ENCODE measurements at regions not wholly inside any gene's neighbourhood (a gene's known extent, or its start where the extent isn't known, plus 50 kb on each side); places are given as distances from the start of the nearest gene placed in this dataset.

DNA sequence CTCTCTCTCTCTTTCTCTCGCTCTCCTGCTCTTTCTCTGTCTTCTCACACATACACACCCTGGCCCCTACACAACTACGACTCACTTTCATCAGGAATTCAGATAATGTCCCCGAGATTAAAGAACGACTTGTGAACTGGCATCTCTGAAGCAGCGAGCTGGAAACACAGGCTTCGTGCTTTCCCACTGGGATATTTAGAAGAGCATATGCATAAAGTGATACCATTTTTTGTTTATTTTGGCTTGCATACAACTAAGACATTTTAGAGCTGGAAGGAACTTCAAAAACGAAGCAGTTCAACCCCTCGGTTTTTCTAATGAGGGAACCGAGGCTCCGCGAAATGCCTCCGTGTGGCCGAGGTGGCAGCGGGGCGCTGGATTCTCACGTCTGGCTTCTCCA lies 88.6 kb downstream of the ZBTB18 start:
- TF ChIP-seq, protein P1, sequence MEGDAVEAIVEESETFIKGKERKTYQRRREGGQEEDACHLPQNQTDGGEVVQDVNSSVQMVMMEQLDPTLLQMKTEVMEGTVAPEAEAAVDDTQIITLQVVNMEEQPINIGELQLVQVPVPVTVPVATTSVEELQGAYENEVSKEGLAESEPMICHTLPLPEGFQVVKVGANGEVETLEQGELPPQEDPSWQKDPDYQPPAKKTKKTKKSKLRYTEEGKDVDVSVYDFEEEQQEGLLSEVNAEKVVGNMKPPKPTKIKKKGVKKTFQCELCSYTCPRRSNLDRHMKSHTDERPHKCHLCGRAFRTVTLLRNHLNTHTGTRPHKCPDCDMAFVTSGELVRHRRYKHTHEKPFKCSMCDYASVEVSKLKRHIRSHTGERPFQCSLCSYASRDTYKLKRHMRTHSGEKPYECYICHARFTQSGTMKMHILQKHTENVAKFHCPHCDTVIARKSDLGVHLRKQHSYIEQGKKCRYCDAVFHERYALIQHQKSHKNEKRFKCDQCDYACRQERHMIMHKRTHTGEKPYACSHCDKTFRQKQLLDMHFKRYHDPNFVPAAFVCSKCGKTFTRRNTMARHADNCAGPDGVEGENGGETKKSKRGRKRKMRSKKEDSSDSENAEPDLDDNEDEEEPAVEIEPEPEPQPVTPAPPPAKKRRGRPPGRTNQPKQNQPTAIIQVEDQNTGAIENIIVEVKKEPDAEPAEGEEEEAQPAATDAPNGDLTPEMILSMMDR (conservative IDR thresholded peaks at IDR 0.05; ENCODE audit: low read depth, low read length), result no peak
- no peaks in the 10 kb centered on the region for H3K79me2 ChIP-seq (ENCODE audit: insufficient read depth, low read depth)
- H3K4me2 ChIP-seq, result no peak overlapping the region
- H3K27ac ChIP-seq, result no peak overlapping the region
- H2AFZ ChIP-seq (ENCODE audit: low read depth), result no peak overlapping the region
- H4K20me1 ChIP-seq (ENCODE audit: insufficient read depth), result no peaks in the 10 kb centered on the region
- H3K4me1 ChIP-seq (ENCODE audit: low read depth, poor library complexity, severe bottlenecking), result no peaks in the 10 kb centered on the region
- no peaks in the 10 kb centered on the region for H3K36me3 ChIP-seq (ENCODE audit: insufficient read depth)
- no peak overlapping the region for H3K9ac ChIP-seq
- H3K4me3 ChIP-seq (IDR thresholded peaks at IDR 0.05; ENCODE audit: insufficient read depth, low read depth, low read length), result no peak overlapping the region
- no peaks in the 10 kb centered on the region for H3K27me3 ChIP-seq (ENCODE audit: insufficient read depth, low read depth)

DNA sequence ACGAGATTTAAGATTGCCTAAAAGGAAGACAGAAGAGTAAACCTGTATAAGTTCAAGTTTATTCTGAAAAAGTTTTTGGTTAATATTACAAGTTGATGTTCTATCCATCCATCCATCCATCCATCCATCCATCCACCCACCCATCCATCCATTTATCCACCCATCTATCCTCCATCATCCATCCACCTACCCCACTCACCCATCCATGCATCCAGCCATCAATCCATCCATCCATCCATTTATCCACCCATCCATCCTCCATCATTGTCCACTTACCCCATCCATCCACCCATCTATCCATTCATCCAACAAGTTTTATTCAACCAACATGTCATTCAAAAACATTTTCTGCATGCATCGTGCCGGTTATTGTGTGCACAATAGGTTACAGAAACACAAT lies 89.3 kb downstream of the ZBTB18 start:
- TF ChIP-seq, protein P1 (conservative IDR thresholded peaks at IDR 0.05; ENCODE audit: low read depth, low read length), result no peak
- H2AFZ ChIP-seq (ENCODE audit: low read depth), result no peak overlapping the region
- H3K36me3 ChIP-seq (ENCODE audit: insufficient read depth), result no peaks in the 10 kb centered on the region
- no peak overlapping the region for H3K4me2 ChIP-seq
- H3K27me3 ChIP-seq (ENCODE audit: insufficient read depth, low read depth), result no peaks in the 10 kb centered on the region
- H3K4me3 ChIP-seq (IDR thresholded peaks at IDR 0.05; ENCODE audit: insufficient read depth, low read depth, low read length), result no peak overlapping the region
- H4K20me1 ChIP-seq (ENCODE audit: insufficient read depth), result no peaks in the 10 kb centered on the region
- H3K4me1 ChIP-seq (ENCODE audit: low read depth, poor library complexity, severe bottlenecking), result no peaks in the 10 kb centered on the region
- H3K79me2 ChIP-seq (ENCODE audit: insufficient read depth, low read depth), result no peaks in the 10 kb centered on the region
- H3K9ac ChIP-seq, result no peak overlapping the region
- no peak overlapping the region for H3K27ac ChIP-seq

DNA sequence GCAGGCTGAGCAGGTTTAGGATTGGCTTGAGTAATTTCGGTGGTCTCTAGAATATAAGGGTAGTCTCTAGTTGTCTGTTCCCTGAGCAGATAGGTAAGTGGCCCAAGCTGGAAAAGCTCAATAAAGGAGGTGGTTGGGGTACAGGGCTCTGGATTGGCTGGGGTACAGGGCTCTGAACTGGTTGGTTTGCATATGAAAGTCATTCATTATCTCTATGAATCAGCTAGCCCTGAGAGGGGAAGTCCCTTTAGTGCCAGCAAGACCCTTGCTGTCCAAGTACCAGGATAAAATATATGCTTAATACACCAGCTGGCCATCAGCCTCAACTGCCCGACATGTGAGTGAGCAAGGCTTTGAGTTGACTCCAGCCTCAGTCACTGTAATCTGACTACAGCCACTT lies 93.0 kb downstream of the ZBTB18 start:
- no peaks in the 10 kb centered on the region for H3K36me3 ChIP-seq (ENCODE audit: insufficient read depth)
- H3K27ac ChIP-seq, result no peak overlapping the region
- H2AFZ ChIP-seq (ENCODE audit: low read depth), result no peak overlapping the region

DNA sequence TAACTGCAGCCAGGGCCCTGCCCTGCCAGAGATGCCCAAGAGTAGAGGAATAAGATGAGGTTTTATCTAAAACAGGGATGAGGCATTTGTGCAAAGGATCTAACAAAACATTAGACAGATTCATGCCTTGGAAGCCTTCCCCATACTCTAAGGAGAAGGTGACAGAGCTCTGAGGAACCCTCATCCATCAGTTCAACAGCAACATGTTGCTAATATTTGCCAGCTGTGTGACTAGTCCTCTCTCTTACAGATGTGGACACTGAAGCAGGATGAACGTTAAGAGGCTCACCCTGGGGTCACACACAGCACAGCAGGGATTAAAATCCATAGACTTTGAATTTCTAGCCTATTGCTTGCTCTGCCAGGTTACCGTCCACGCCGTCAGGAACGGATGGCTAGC lies 99.0 kb downstream of the ZBTB18 start:
- no peak overlapping the region for H3K27ac ChIP-seq
- H3K36me3 ChIP-seq (ENCODE audit: insufficient read depth), result no peaks in the 10 kb centered on the region
- H3K27me3 ChIP-seq (ENCODE audit: insufficient read depth, low read depth), result no peaks in the 10 kb centered on the region
- H4K20me1 ChIP-seq (ENCODE audit: insufficient read depth), result no peaks in the 10 kb centered on the region
- no peak overlapping the region for H3K4me3 ChIP-seq (IDR thresholded peaks at IDR 0.05; ENCODE audit: insufficient read depth, low read depth, low read length)
- H3K4me2 ChIP-seq, result no peak overlapping the region
- TF ChIP-seq, protein P1 (conservative IDR thresholded peaks at IDR 0.05; ENCODE audit: low read depth, low read length), result no peak
- H3K4me1 ChIP-seq (ENCODE audit: low read depth, poor library complexity, severe bottlenecking), result no peaks in the 10 kb centered on the region
- H3K79me2 ChIP-seq (ENCODE audit: insufficient read depth, low read depth), result no peaks in the 10 kb centered on the region
- H3K9ac ChIP-seq, result no peak overlapping the region
- no peak overlapping the region for H2AFZ ChIP-seq (ENCODE audit: low read depth)

More for the DNA sequence above, 93.0 kb downstream of the ZBTB18 start:
- H3K9ac ChIP-seq, result no peak overlapping the region
- H3K4me3 ChIP-seq (IDR thresholded peaks at IDR 0.05; ENCODE audit: insufficient read depth, low read depth, low read length), result no peak overlapping the region
- H3K79me2 ChIP-seq (ENCODE audit: insufficient read depth, low read depth), result no peaks in the 10 kb centered on the region
- TF ChIP-seq, protein P1 (conservative IDR thresholded peaks at IDR 0.05; ENCODE audit: low read depth, low read length), result no peak
- no peak overlapping the region for H3K4me2 ChIP-seq
- H3K4me1 ChIP-seq (ENCODE audit: low read depth, poor library complexity, severe bottlenecking), result no peaks in the 10 kb centered on the region
- H3K27me3 ChIP-seq (ENCODE audit: insufficient read depth, low read depth), result no peaks in the 10 kb centered on the region
- H4K20me1 ChIP-seq (ENCODE audit: insufficient read depth), result no peaks in the 10 kb centered on the region
